ENCODE measurements at regions not wholly inside any gene's neighbourhood (a gene's known extent, or its start where the extent isn't known, plus 50 kb on each side); places are given as distances from the start of the nearest gene placed in this dataset.

- no peak for ATAC-seq
- H3K9me3 Mint-ChIP-seq: peaks cover 8% of the 10 kb centered on the region
- no peaks in the 10 kb centered on the region for H3K36me3 Mint-ChIP-seq
- no peak overlapping the region for H3K4me3 Mint-ChIP-seq
- no peak for DNase-seq (ENCODE audit: low spot score)
- H3K4me1 Mint-ChIP-seq (ENCODE audit: low read depth in 2 of 2): no peaks in the 10 kb centered on the region
- no peak overlapping the region for H3K27ac Mint-ChIP-seq
- no peaks in the 10 kb centered on the region for H3K27me3 Mint-ChIP-seq
Measured at GRCh38 chr9:78792745-78793144, 495.8 kb downstream of the PSAT1 start.

GRCh38 chr9:78805771-78806170 is 508.8 kb downstream of the PSAT1 start:
- peaks cover 0 to 4% of the 10 kb centered on the region in 2 donors for H3K27me3 Mint-ChIP-seq
- H3K4me3 Mint-ChIP-seq: no peak overlapping the region
- DNase-seq (ENCODE audit: low spot score) (no peak), ATAC-seq (no peak)
- H3K9me3 Mint-ChIP-seq: peaks cover 5% of the 10 kb centered on the region
- no peak overlapping the region for H3K27ac Mint-ChIP-seq
- no peaks in the 10 kb centered on the region for H3K36me3 Mint-ChIP-seq
- no peaks in the 10 kb centered on the region for H3K4me1 Mint-ChIP-seq (ENCODE audit: low read depth in 2 of 2)

- no peaks in the 10 kb centered on the region for H3K4me1 Mint-ChIP-seq (ENCODE audit: low read depth in 2 of 2)
- H3K4me3 Mint-ChIP-seq: no peak overlapping the region
- H3K36me3 Mint-ChIP-seq: no peaks in the 10 kb centered on the region
- ATAC-seq: no peak
- H3K27me3 Mint-ChIP-seq: peaks cover 0 to 4% of the 10 kb centered on the region in 2 donors
- H3K27ac Mint-ChIP-seq: no peak overlapping the region
- peaks cover 5% of the 10 kb centered on the region for H3K9me3 Mint-ChIP-seq
- DNase-seq (ENCODE audit: low spot score): no peak
Measured at GRCh38 chr9:78806492-78807160, 509.7 kb downstream of the PSAT1 start.

- H3K4me1 Mint-ChIP-seq (ENCODE audit: low read depth in 2 of 2): no peaks in the 10 kb centered on the region
- H3K9me3 Mint-ChIP-seq: peaks cover 5% of the 10 kb centered on the region
- no peak overlapping the region for H3K4me3 Mint-ChIP-seq
- H3K27ac Mint-ChIP-seq: no peak overlapping the region
- no peaks in the 10 kb centered on the region for H3K36me3 Mint-ChIP-seq
- no peak for DNase-seq (ENCODE audit: low spot score)
- no peak for ATAC-seq
- H3K27me3 Mint-ChIP-seq: peaks cover 0 to 4% of the 10 kb centered on the region in 2 donors
Measured at GRCh38 chr9:78807286-78807685, 510.4 kb downstream of the PSAT1 start.

GRCh38 chr9:78808048-78808447 is 511.1 kb downstream of the PSAT1 start:
- peaks cover 0 to 4% of the 10 kb centered on the region in 2 donors for H3K27me3 Mint-ChIP-seq
- H3K27ac Mint-ChIP-seq: no peak overlapping the region
- no peak for DNase-seq (ENCODE audit: low spot score)
- peaks cover 5% of the 10 kb centered on the region for H3K9me3 Mint-ChIP-seq
- H3K4me3 Mint-ChIP-seq: no peak overlapping the region
- H3K4me1 Mint-ChIP-seq (ENCODE audit: low read depth in 2 of 2): no peaks in the 10 kb centered on the region
- H3K36me3 Mint-ChIP-seq: no peaks in the 10 kb centered on the region
- no peak for ATAC-seq

GRCh38 chr9:78811622-78812276 is 514.8 kb downstream of the PSAT1 start:
- no peak overlapping the region for H3K4me3 Mint-ChIP-seq
- H3K36me3 Mint-ChIP-seq: no peaks in the 10 kb centered on the region

GRCh38 chr9:78812665-78813064 is 515.7 kb downstream of the PSAT1 start:
- ATAC-seq (no peak), DNase-seq (ENCODE audit: low spot score) (no peak)
- peaks cover 0 to 4% of the 10 kb centered on the region in 2 donors for H3K27me3 Mint-ChIP-seq
- no peak overlapping the region for H3K4me3 Mint-ChIP-seq
- H3K4me1 Mint-ChIP-seq (ENCODE audit: low read depth in 2 of 2): no peaks in the 10 kb centered on the region
- no peak overlapping the region for H3K27ac Mint-ChIP-seq
- peaks cover 5% of the 10 kb centered on the region for H3K9me3 Mint-ChIP-seq
- H3K36me3 Mint-ChIP-seq: no peaks in the 10 kb centered on the region

More at GRCh38 chr9:78811622-78812276, 514.8 kb downstream of the PSAT1 start:
- ATAC-seq (no peak), DNase-seq (ENCODE audit: low spot score) (no peak)
- no peaks in the 10 kb centered on the region for H3K4me1 Mint-ChIP-seq (ENCODE audit: low read depth in 2 of 2)
- H3K9me3 Mint-ChIP-seq: peaks cover 5% of the 10 kb centered on the region
- H3K27me3 Mint-ChIP-seq: peaks cover 0 to 4% of the 10 kb centered on the region in 2 donors
- H3K27ac Mint-ChIP-seq: no peak overlapping the region

GRCh38 chr9:78813602-78814180 is 516.8 kb downstream of the PSAT1 start:
- Mint-ChIP-seq H3K27me3 (peaks cover 0 to 3% of the 10 kb centered on the region in 2 donors), H3K36me3 (no peaks in the 10 kb centered on the region), H3K9me3 (peaks cover 4% of the 10 kb centered on the region), H3K4me1 (ENCODE audit: low read depth in 2 of 2) (no peaks in the 10 kb centered on the region), H3K4me3 (no peak overlapping the region), H3K27ac (no peak overlapping the region)
- DNase-seq (ENCODE audit: low spot score): no peak
- no peak for ATAC-seq

GRCh38 chr9:78821126-78821822 is 524.3 kb downstream of the PSAT1 start:
- Mint-ChIP-seq H3K27ac (no peak overlapping the region), H3K27me3 (no peaks in the 10 kb centered on the region), H3K4me3 (peak overlapping the region; percentile 46), H3K36me3 (no peaks in the 10 kb centered on the region), H3K9me3 (no peaks in the 10 kb centered on the region), H3K4me1 (ENCODE audit: low read depth in 2 of 2) (peaks cover 3 to 5% of the 10 kb centered on the region in 2 donors)
- ATAC-seq (no peak), DNase-seq (ENCODE audit: low spot score) (no peak)

- ATAC-seq: no peak
- Mint-ChIP-seq H3K27me3 (no peaks in the 10 kb centered on the region), H3K27ac (no peak overlapping the region), H3K4me3 (no peak overlapping the region), H3K9me3 (no peaks in the 10 kb centered on the region), H3K4me1 (ENCODE audit: low read depth in 2 of 2) (no peaks in the 10 kb centered on the region), H3K36me3 (no peaks in the 10 kb centered on the region)
- DNase-seq (ENCODE audit: low spot score): no peak
Measured at GRCh38 chr9:78826527-78826926, 529.6 kb downstream of the PSAT1 start.

GRCh38 chr9:78828521-78828920 is 531.6 kb downstream of the PSAT1 start:
- Mint-ChIP-seq H3K9me3 (no peaks in the 10 kb centered on the region), H3K4me3 (no peak overlapping the region), H3K4me1 (ENCODE audit: low read depth in 2 of 2) (no peaks in the 10 kb centered on the region), H3K27me3 (no peaks in the 10 kb centered on the region), H3K36me3 (no peaks in the 10 kb centered on the region), H3K27ac (no peak overlapping the region)
- DNase-seq (ENCODE audit: low spot score) (no peak), ATAC-seq (no peak)

GRCh38 chr9:78830301-78830700 is 533.4 kb downstream of the PSAT1 start:
- DNase-seq (ENCODE audit: low spot score) (no peak), ATAC-seq (no peak)
- Mint-ChIP-seq H3K9me3 (no peaks in the 10 kb centered on the region), H3K27me3 (no peaks in the 10 kb centered on the region), H3K4me3 (no peak overlapping the region), H3K36me3 (no peaks in the 10 kb centered on the region), H3K4me1 (ENCODE audit: low read depth in 2 of 2) (no peaks in the 10 kb centered on the region), H3K27ac (no peak overlapping the region)

- Mint-ChIP-seq H3K4me3 (no peak overlapping the region), H3K36me3 (no peaks in the 10 kb centered on the region), H3K9me3 (no peaks in the 10 kb centered on the region), H3K27ac (no peak overlapping the region), H3K27me3 (no peaks in the 10 kb centered on the region), H3K4me1 (ENCODE audit: low read depth in 2 of 2) (no peaks in the 10 kb centered on the region)
- no peak for DNase-seq (ENCODE audit: low spot score)
- no peak for ATAC-seq
Measured at GRCh38 chr9:78831726-78832125, 534.8 kb downstream of the PSAT1 start.

GRCh38 chr9:78835928-78836450 is 539.1 kb downstream of the PSAT1 start:
- Mint-ChIP-seq H3K36me3 (no peaks in the 10 kb centered on the region), H3K27ac (no peak overlapping the region), H3K9me3 (no peaks in the 10 kb centered on the region), H3K27me3 (no peaks in the 10 kb centered on the region), H3K4me1 (ENCODE audit: low read depth in 2 of 2) (no peaks in the 10 kb centered on the region), H3K4me3 (no peak overlapping the region)
- DNase-seq (ENCODE audit: low spot score) (no peak), ATAC-seq (no peak)

Data from natural killer cell treated with Interleukin-12 subunit alpha and Interleukin-12 subunit beta and Interleukin-15 and Interleukin-18, amount 100 ng/mL, for 72 hours (primary cell).